Smooth muscle cell (in vitro differentiated cells): ENCODE measurements at regions not wholly inside any gene's neighbourhood (a gene's known extent, or its start where the extent isn't known, plus 50 kb on each side); places are given as distances from the start of the nearest gene placed in this dataset.

ENCODE experiments used
- DNase-seq: peaks from one replicate; lab custom pipeline; 2025; ENCODE audit not compliant: unreplicated experiment; lab: John Stamatoyannopoulos, UW
- H2AFZ ChIP-seq: fragments of 200-600 bp; sonication (generic); 2 replicates; pipeline ENCODE4 v1.6.0; 2016; ENCODE audit warnings: antibody characterized with exemption, low read depth, mild to moderate bottlenecking
- H3F3A ChIP-seq: fragments of 200-600 bp; sonication (generic); 2 replicates; pipeline ENCODE4 v1.6.0; 2017; ENCODE audit warnings: antibody characterized with exemption, low read depth
- H3K27ac ChIP-seq: fragments of 200-600 bp; sonication (generic); 2 replicates; pipeline ENCODE4 v1.5.1; 2016; ENCODE audit warnings: low read depth, mild to moderate bottlenecking
- H3K27me3 ChIP-seq: fragments of 200-600 bp; sonication (generic); 2 replicates; pipeline ENCODE4 v1.6.1; 2016; ENCODE audit warnings: low read depth, mild to moderate bottlenecking
- H3K36me3 ChIP-seq: fragments of 200-600 bp; sonication (generic); 2 replicates; pipeline ENCODE4 v1.5.1; 2016; ENCODE audit warnings: low read depth
- H3K4me1 ChIP-seq: fragments of 200-600 bp; sonication (generic); 2 replicates; pipeline ENCODE4 v1.5.1; 2016; ENCODE audit warnings: low read depth
- H3K4me2 ChIP-seq: fragments of 200-600 bp; sonication (generic); 2 replicates; pipeline ENCODE4 v1.6.0; 2016; ENCODE audit warnings: mild to moderate bottlenecking
- H3K4me3 ChIP-seq: fragments of 200-600 bp; sonication (generic); 2 replicates; pipeline ENCODE4 v1.5.1; 2016; ENCODE audit warnings: mild to moderate bottlenecking
- H3K79me2 ChIP-seq: fragments of 200-600 bp; sonication (generic); 2 replicates; pipeline ENCODE4 v1.6.0; 2016; ENCODE audit warnings: low read depth, mild to moderate bottlenecking
- H3K9ac ChIP-seq: fragments of 200-600 bp; sonication (generic); 2 replicates; pipeline ENCODE4 v1.6.0; 2016; ENCODE audit warnings: low read depth
- H3K9me3 ChIP-seq: fragments of 200-600 bp; sonication (generic); replicated peaks from 2 replicates; pipeline ENCODE4 v1.5.1; 2016; ENCODE audit warnings: low read depth
- H4K20me1 ChIP-seq: fragments of 200-600 bp; sonication (generic); 2 replicates; pipeline ENCODE4 v1.6.0; 2016; ENCODE audit warnings: low read depth
- CTCF ChIP-seq: fragments of 200-600 bp; sonication (generic); IDR thresholded peaks from 2 replicates; pipeline ENCODE4 v1.5.1; 2017; ENCODE audit warnings: borderline replicate concordance, mild to moderate bottlenecking, antibody characterized with exemption; ENCODE audit not compliant: insufficient read depth, poor library complexity, severe bottlenecking
- WGBS: methylation state at CpG from one replicate; pipeline ENCODE4 v1.1.7; 2016; ENCODE audit warnings: low lambda C conversion rate; 5-methylcytosine and 5-hydroxymethylcytosine counted together

GRCh38 chr5:103942587-103943186 lies 380.1 kb upstream of the NUDT12 start:
- WGBS = 86% methylated on average over 6 of the region's 6 CpGs

GRCh38 chr5:103941596-103941995 lies 379.0 kb upstream of the NUDT12 start:
- H3K27me3 ChIP-seq = no peaks in the 10 kb centered on the region
- H3F3A ChIP-seq = no peaks in the 10 kb centered on the region
- no peaks in the 10 kb centered on the region for H3K9me3 ChIP-seq
- no peak for TF ChIP-seq CTCF
- no peaks in the 10 kb centered on the region for H4K20me1 ChIP-seq
- H3K4me3 ChIP-seq = no peak overlapping the region
- H3K27ac ChIP-seq = no peak overlapping the region
- DNase-seq = no peak
- H3K4me1 ChIP-seq = no peaks in the 10 kb centered on the region
- H3K79me2 ChIP-seq = no peaks in the 10 kb centered on the region
- no peak overlapping the region for H3K4me2 ChIP-seq
- 74% methylated on average over 4 of the region's 4 CpGs for WGBS
- H3K9ac ChIP-seq = no peak overlapping the region
- H2AFZ ChIP-seq = no peak overlapping the region
- no peaks in the 10 kb centered on the region for H3K36me3 ChIP-seq

More at GRCh38 chr5:103942587-103943186, 380.1 kb upstream of the NUDT12 start:
- Histone ChIP-seq H3K27ac (no peak overlapping the region), H3K4me3 (no peak overlapping the region), H3F3A (no peaks in the 10 kb centered on the region), H2AFZ (peak overlapping the region; percentile 8), H3K9me3 (no peaks in the 10 kb centered on the region), H3K9ac (no peak overlapping the region), H3K4me1 (no peaks in the 10 kb centered on the region), H3K27me3 (no peaks in the 10 kb centered on the region), H4K20me1 (no peaks in the 10 kb centered on the region), H3K79me2 (no peaks in the 10 kb centered on the region), H3K36me3 (no peaks in the 10 kb centered on the region), H3K4me2 (no peak overlapping the region)
- no peak for TF ChIP-seq CTCF
- no peak for DNase-seq

- H3K79me2 ChIP-seq = no peaks in the 10 kb centered on the region
- H4K20me1 ChIP-seq = no peaks in the 10 kb centered on the region
- no peaks in the 10 kb centered on the region for H3K27me3 ChIP-seq
- H3K36me3 ChIP-seq = no peaks in the 10 kb centered on the region
- peak overlapping the region; percentile 31 for H3K4me2 ChIP-seq
- no peaks in the 10 kb centered on the region for H3F3A ChIP-seq
- WGBS = 64% methylated on average over 5 of the region's 5 CpGs
- no peaks in the 10 kb centered on the region for H3K9me3 ChIP-seq
- no peak for DNase-seq
- no peak overlapping the region for H3K4me3 ChIP-seq
- H3K4me1 ChIP-seq = no peaks in the 10 kb centered on the region
- no peak overlapping the region for H3K27ac ChIP-seq
- peak overlapping the region; percentile 66 for H2AFZ ChIP-seq
- H3K9ac ChIP-seq = no peak overlapping the region
- no peak for TF ChIP-seq CTCF
Measured at GRCh38 chr5:103938146-103938695, 375.6 kb upstream of the NUDT12 start.
